Hematopoietic multipotent progenitor cell treated with erythropoietin and hydrocortisone succinate and interleukin-3 and kit ligand, for 15 days (in vitro differentiated cells): ENCODE measurements at regions not wholly inside any gene's neighbourhood (a gene's known extent, or its start where the extent isn't known, plus 50 kb on each side); places are given as distances from the start of the nearest gene placed in this dataset.
"Not testable (repeated sequence)": the region's sequence is repeated elsewhere in the genome, so short reads cannot be mapped to it uniquely, and the experiment has no call there.

Source experiments
- DNase-seq: peaks from one replicate; pipeline ENCODE4 v3.0.0-alpha.2; 2015; ENCODE audit warnings: low spot score

GRCh38 chr5:90056911-90057705, 352.4 kb downstream of the CETN3 start:
- no peak for DNase-seq

DNA sequence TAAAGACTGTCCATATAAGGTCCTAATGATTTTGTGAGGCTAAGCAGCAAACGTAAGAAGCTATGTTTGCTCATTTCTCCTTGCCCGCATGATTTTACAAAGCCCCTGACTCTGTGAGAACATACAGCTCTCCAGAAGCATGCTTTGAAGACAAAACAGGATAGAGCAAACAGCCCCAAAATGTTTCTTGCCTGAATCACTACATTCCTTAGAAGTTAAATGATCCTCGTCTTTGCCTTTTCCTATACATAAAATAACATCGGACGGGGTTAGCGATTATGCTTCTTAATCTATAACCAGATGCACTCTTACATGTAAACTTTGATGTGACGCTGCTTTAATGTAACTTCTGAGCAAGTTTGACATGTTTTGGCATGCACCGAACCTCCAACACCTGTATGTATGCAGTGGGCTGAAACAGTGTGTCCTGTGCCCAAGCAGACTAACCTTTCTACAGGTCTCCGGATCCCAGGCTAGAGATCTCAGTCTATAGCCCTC, 353.7 kb downstream of the CETN3 start:
- no peak for DNase-seq

- DNase-seq = no peak
Observed at GRCh38 chr5:90054612-90055011, 354.9 kb downstream of the CETN3 start.

DNA sequence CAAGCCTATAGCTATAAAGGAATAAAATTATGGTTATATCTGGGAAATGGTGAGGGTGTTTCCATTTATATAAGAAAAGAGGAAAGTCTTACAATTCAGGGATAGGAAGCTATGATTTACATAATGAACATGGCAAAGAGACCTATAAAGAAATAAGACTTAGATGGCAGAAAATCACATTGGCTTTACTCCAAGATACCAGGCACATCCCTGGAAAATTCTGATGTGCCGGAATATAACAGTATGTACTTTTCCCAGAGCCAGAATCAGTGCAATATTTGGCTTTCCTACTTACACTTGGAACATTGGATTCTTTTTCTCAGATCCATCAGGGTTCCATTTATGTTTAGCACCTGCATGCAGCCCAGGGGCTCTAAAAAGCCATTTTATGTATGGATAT, 357.8 kb downstream of the CETN3 start:
- no peak for DNase-seq

GRCh38 chr5:90050103-90050502, 359.5 kb downstream of the CETN3 start:
- DNase-seq = no peak

DNA sequence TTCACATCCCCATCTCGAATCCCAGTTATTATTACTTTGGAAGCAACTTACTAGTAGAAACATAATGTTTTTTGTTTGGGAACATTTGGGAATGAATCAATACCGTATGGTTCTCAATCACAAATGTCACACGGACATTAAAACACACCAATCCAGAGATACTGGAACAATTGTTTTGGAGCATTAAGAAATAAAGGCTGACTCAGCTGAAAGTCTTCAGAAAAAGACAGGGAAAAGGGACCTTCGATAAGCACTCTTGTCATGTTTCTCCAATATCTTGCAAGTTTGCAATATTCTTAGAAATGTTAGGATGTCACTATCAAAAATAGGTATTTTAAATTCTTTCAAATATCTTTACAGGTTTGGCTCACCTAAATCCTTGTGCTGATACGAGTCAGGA, 362.4 kb downstream of the CETN3 start:
- no peak for DNase-seq

DNA sequence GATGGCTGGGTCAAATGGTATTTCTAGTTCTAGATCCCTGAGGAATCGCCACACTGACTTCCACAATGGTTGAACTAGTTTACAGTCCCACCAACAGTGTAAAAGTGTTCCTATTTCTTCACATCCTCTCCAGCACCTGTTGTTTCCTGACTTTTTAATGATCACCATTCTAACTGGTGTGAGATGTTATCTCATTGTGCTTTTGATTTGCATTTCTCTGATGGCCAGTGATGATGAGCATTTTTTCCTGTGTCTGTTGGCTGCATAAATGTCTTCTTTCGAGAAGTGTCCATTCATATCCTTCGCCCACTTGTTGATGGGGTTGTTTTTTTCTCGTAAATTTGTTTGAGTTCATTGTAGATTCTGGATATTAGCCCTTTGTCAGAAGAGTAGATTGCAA, 369.5 kb downstream of the CETN3 start:
- not testable (repeated sequence) for DNase-seq

GRCh38 chr5:90037646-90038045, 371.9 kb downstream of the CETN3 start:
- DNase-seq = no peak

- DNase-seq = no peak
Observed at GRCh38 chr5:90022711-90023053, 386.9 kb downstream of the CETN3 start.

DNA sequence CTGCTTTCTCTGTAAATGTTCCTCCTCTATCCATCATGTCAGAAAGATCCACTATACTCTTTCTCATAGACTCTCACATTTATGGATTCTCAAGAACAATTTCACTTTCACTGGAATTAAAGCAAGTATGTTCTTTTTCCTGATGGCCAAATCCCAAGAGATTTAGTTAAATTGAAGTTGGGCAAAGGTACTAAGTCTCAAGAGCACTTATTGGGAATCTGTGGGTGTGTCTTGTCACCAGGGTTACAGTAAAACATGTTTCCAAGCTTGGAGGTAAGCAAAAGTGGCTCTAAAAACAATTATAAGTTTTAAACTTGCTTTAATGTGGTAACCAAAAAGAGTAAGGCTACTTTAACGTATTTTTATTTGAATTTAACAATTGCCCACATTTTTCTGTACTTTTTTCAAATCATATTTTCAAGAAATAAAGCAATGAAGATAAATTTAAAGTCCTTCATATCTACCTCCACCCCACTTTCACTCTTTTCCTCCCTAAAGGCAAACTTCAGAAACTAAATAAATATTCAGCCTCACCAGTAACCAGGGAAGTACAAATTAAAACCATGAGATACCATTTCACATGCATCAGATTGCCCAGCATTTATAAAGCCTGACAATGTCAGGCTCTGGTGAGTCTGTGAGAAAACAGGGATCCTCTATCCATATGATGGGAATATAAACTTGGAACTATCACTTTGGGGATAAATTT, 387.4 kb downstream of the CETN3 start:
- no peak for DNase-seq

DNA sequence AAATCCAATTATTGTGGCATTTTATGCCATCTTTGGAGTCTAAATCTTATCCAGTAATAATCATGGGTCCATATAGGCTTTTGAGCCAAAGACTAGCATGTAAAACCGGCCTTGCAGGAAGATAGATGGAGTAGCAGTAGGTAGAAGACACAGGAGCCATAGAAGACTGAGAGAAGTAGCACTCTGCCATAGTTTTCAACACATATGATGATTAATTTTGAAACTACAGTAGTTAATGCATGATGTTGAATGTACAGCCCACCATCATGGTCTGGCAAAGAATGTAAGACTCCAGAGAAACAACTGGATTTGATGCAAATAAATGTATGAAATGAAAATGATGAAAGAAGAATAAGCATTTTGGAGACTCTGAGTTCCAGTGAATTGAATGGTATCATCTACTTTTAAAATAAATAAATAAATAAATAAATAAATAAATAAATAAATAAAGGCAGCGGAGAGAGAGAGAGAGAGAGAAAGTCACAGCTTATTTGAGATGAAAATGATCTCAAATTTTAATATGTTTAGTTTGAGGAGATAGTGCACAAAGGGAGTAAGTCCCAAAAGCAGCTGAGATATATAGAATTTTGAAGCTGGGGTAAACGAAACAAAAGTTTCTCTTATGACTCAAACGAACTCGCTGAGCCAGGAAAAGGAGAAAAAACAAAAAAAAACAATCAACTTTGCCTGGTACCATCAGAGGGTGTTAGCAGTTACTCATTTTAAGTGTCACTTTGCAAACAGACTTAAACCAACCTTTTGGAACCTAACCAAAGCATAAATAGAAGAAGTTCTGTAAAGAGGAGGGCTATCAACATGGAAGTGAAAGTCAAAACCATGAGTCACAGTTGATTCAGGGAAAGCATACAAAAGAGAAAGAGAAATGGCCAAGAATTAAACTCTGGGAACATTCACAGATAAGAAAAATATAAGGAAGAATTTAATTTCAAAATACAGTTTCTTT, 388.7 kb downstream of the CETN3 start:
- DNase-seq = no peak

DNA sequence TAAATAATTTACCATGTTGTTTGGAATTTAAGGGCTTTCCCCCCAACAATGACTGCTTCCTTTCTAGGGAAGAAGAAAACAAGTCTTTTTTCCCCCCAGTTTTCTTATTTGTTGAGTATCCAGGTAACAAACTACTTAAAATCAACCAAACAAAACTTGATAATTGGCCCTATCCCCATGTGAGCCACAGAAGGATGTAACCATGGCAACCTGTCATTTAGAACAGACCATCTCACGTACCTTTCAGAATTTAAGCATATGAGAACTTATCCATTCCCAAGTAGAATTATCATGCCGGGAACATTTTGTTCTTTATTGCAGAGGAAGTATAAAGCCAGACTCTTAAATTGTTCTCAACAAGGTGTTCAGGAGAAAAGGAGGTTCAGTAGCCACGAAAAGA, 392.3 kb downstream of the CETN3 start:
- DNase-seq = no peak

DNA sequence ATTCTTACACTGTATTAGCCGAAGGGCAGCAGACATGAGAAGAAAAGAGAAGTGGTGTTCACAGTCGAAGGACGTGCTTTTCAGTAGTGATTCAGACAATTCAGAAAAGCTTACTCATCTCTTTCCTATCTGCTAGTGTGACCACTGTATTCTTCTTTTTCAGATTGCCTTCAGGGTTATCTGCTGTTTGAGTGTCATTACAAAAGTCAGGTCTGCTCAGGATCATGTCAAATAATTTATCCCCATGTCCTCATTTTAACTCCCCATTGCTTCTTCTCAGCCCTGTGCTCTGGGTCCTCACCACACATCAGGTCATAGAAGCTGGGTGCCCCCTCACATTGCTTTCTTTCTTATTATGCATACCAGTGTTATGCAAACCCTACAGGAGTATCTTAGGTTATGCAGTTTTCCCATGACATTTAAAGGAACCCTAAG, 394.0 kb downstream of the CETN3 start:
- no peak for DNase-seq

DNA sequence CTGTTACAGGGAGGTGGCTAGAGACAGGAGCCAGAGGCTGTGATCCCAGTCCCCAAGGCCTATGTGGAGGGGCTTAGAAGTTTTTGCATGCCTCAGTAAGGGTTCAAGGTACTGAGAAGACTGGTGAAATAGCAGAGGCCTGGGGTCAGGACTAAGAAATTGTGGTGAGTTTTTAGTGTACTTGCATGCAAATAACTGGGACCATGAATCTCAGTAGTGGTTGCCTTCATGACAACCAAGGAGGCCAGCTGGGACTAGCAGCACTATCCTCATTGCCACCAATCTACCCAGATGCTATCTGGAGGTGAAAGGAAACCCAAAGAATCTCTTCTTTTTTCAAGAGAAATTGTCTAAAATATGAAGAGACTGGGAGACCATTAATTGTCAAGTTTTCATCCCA, 395.1 kb downstream of the CETN3 start:
- DNase-seq = no peak

DNA sequence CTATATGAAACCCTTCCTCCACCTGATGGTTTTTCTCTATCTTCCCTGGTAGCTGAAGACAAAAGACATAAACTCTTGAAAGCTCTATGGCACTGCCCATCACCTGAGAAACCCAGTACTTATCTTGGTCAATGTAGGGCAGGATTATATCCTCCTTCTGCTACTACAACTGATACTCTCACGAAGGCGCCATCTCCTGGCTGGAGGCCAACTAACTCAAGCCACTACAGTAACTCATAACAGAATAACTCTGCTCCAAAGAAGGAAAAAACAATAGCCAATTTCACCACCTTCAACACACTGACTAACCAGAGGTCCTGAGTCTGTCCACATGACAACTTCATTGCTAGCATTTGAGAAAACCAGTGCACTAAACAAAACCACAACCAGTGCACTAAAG, 409.2 kb downstream of the CETN3 start:
- DNase-seq = no peak

DNA sequence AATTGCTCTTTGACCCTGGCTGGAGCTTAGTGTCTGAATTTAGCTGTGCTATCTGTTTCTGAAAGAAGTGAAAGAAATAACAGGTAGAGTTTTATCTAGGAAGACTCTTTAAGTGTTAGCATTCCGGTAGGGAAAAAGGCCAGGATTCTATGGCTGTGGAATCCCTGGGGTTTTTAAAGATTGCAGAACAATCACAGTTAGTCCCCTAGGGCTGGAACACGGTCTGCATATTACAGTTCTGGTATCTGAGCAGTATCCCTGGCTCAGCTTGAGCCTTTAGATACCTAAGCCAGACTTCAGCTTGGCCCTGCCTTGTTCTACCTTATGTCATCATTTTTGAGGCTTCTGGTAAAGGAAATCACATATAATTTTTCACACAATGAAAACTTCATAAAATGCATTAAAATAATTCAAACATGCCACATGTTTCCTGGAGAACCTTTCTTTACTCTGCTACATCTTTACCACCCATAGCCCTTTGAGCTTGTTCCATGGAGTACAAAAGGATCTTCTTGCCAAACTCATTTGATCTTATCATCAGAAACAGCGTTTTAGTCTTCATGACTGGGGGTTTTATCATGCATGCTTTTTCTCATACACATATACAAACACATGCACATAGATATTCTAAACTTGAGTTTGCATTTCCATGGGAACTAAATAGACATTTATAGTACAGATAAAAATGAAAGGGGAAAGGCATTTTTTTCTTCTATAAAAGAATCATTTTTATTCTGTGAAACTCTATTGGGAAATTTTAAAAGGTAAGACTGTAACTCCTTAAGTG, 410.8 kb downstream of the CETN3 start:
- no peak for DNase-seq

DNA sequence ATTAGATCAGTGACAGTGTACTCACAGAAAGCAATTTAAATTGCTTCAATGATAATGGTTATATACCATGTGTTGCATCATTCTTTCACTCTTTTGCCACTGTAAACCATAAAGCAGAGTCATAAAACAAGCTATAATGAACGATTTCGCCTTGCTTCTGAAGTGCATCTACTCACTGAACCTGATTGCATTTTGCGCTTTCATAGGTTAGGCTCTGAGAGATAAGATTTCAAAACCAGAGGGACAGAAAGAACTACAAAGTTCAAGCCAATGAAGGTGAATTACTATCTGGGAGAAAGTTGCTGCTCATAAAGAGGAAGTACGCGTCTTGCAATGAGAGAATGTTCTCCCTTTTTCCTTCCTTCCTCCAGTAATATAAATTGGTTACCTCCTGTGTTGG, 412.7 kb downstream of the CETN3 start:
- DNase-seq = no peak

DNA sequence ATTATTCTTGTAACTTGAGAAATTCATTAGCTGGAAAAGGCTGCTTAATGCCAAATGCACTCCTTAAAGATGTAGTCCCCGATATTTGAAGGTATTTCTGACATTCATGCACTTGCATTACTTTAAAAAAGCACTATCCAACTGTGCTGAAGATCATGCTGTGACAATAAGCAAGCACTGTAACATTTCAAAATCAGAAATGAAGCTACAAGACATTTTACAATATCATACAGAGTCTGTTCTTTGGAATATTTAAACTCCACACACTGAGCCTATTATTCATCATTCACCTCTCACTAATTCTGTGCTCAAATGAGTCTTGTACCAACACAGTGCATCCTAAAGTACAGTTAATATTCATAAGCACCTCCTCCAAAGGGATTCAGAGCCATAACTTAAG, 413.2 kb downstream of the CETN3 start:
- no peak for DNase-seq

DNA sequence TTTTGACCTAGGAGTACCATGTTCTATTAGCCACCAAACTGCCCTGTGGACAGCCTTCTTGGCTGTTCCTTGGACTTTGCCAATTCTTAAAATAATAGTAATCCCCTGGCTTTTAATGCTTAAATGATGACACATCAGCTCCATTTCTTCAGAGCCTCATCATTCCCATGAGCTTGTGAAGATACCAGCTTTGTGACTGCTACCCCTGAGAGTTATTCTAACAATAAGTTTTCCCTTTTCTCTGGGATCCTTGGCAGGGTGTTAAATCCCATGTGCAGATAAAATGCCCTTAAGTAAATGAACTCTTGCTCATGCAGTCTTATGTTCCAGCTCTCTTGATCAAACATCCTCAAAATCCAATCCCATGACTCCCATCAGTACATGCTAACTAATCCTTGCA, 415.3 kb downstream of the CETN3 start:
- DNase-seq = no peak

DNA sequence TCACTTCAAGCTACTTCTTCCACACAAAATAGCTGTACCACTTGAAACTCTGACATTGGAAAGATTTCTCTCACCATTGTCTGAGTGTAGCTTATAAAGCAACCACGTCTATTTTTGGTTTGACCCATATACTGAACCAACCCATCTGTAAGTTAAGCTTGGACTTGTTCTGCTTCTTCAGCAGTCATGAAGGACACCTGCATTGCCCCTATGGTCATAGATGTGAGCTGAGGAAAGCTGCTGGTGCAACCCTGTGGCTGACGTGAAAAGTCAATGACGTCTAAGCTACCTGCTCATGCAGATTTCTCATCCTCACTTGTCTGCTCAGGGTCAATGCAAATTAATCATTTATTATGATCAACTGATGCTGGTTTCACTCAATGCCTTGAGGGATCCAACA, 417.4 kb downstream of the CETN3 start:
- DNase-seq = no peak

DNA sequence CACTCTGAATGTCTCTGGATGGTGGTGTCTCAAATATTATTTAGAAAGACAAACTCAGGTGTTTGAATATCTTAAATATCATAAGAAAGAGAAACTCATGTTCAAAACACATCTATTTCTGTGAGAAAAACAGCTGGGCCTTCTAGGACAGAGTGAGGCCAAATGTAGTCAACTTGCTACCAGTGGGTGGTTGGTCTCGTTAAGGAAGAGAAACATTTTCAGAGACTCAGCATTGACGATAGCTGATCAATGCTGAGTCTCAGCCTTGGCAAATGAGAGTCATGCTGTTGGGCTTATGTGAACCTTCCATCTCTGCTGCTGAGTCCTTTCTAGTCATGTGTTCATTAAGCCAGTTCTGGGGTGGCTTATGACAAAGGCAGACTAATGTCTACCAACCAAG, 418.0 kb downstream of the CETN3 start:
- no peak for DNase-seq

DNA sequence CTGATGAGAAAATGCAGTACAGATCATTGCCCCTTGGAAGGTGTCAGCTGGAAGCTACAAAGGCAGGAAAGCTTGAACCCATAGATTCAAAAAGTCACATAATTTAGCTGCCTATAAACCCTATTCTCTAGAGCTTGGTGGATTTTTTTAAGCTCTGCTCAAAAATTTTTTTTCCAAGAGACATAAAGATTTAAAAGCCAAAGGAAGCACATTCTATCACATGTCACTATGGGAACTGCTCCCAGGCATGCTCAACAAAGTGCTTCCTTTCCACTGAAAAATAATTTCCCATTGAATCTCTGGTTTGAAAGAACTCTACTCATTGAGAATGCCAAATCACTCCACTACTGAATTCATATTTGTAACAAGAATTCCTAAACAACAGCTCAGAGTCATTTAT, 419.8 kb downstream of the CETN3 start:
- no peak for DNase-seq
